ENCODE measurements at regions not wholly inside any gene's neighbourhood (a gene's known extent, or its start where the extent isn't known, plus 50 kb on each side); places are given as distances from the start of the nearest gene placed in this dataset.
A peak's percentile ranks its signal among the peaks of the same experiment; 100 is the strongest.

DNA sequence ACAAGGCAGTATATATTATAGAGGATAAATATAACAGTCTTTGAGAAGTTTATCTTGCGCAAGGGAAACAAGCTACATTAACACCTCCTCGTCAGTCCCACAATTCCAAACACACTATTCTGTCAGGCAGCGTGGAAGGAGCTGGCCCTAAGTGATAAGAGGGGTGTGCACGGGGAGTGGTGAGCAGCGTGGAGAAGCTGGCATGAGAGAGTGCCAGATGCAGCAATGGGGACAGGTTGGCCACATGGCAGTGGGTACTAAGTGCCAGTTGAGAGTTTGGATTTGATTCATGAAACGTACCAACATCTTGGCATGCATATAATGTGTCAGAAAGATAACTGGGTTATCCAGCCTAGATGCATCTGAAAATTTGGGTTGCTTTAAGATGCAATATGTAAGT lies 460.2 kb downstream of the ICE1 start:
- Histone ChIP-seq H3K4me3 (no peak overlapping the region), H3K4me1 (peaks cover 0 to 5% (median 0%) of the 10 kb centered on the region in 12 donors), H3K27me3 (peaks cover 0 to 10% (median 0%) of the 10 kb centered on the region in 9 donors), H3K9me3 (no peaks in the 10 kb centered on the region), H3K27ac (no peak overlapping the region), H3K36me3 (no peaks in the 10 kb centered on the region)
- peak in 1 of 4 donors; percentile 74 for ATAC-seq
- no peak for TF ChIP-seq POLR2A (IDR thresholded peaks at IDR 0.05)
- TF ChIP-seq, protein P1, sequence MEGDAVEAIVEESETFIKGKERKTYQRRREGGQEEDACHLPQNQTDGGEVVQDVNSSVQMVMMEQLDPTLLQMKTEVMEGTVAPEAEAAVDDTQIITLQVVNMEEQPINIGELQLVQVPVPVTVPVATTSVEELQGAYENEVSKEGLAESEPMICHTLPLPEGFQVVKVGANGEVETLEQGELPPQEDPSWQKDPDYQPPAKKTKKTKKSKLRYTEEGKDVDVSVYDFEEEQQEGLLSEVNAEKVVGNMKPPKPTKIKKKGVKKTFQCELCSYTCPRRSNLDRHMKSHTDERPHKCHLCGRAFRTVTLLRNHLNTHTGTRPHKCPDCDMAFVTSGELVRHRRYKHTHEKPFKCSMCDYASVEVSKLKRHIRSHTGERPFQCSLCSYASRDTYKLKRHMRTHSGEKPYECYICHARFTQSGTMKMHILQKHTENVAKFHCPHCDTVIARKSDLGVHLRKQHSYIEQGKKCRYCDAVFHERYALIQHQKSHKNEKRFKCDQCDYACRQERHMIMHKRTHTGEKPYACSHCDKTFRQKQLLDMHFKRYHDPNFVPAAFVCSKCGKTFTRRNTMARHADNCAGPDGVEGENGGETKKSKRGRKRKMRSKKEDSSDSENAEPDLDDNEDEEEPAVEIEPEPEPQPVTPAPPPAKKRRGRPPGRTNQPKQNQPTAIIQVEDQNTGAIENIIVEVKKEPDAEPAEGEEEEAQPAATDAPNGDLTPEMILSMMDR (IDR thresholded peaks at IDR 0.05) = no peak
- no peak for DNase-seq
- 30 to 44% (median 34%) methylated on average over 6 of the region's 6 CpGs for WGBS, 4 donors
- intact Hi-C loops (cut with DNase I) = loop anchor here in 7 of 10 donors (5.0 to 10.0 kb wide), 5 partner anchors 378 to 702 kb away; no protein-coding TSS in a partner anchor

- no peaks in the 10 kb centered on the region for H3K9me3 ChIP-seq
- ATAC-seq (peak in 2 of 4 donors; percentile 32 to 53), DNase-seq (peak in 1 of 5 donors; percentile 23)
- WGBS, 4 donors = 39 to 55% (median 47%) methylated on average over 5 of the region's 5 CpGs
- H3K27me3 ChIP-seq = peaks cover 0 to 5% (median 0%) of the 10 kb centered on the region in 9 donors
- TF ChIP-seq, protein P1 (IDR thresholded peaks at IDR 0.05) = peak in 5 of 12 donors; percentile 11 to 43 (median 17)
- TF ChIP-seq POLR2A (IDR thresholded peaks at IDR 0.05) = no peak
- no peaks in the 10 kb centered on the region for H3K36me3 ChIP-seq
- no peak overlapping the region for H3K4me3 ChIP-seq
- H3K4me1 ChIP-seq = no peaks in the 10 kb centered on the region
- intact Hi-C loops (cut with DNase I) = loop anchor here in 9 of 10 donors (2.0 to 10.0 kb wide), 6 partner anchors 376 to 704 kb away; no protein-coding TSS in a partner anchor
- no peak overlapping the region for H3K27ac ChIP-seq
Observed at GRCh38 chr5:5881294-5881693, 458.8 kb downstream of the ICE1 start.

DNA sequence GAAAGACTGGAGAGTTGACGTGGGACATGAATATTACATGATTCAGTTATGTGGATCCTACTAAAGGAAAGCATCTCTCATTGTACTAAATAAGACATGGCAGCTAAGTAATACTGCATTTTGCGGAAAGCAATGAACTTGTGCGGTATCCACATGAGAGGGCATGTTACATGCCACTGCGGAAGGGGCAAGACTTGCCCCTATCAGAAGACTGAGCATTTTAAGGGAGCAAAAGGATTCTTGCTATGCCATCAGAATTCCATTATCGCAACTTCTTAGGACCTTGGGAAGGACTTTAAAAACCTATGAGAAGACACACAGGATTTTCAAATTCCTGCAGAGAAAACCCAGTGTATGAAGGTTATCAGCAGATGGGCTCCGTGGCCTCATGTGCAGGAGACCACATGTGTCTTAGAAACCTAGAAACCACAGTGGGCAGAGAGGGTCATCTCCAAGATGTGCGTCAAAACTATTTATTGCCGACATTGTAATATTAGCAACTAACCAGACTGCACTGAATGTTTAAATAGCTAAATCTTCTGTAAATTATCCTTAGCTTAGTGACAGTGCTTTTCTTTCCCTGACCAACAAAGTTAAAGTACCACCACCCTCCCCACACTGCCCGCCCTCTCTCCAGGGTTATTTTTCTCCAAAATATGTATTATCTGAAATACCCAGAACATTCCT lies 457.7 kb downstream of the ICE1 start:
- DNase-seq = no peak
- intact Hi-C loops (cut with DNase I) = loop anchor here in 9 of 10 donors (2.0 to 10.0 kb wide), 6 partner anchors 375 to 705 kb away; no protein-coding TSS in a partner anchor
- H3K36me3 ChIP-seq = no peaks in the 10 kb centered on the region
- no peak for TF ChIP-seq POLR2A (IDR thresholded peaks at IDR 0.05)
- TF ChIP-seq, protein P1 (IDR thresholded peaks at IDR 0.05) = no peak
- no peaks in the 10 kb centered on the region for H3K4me1 ChIP-seq
- no peak for ATAC-seq
- no peak overlapping the region for H3K4me3 ChIP-seq
- no peaks in the 10 kb centered on the region for H3K9me3 ChIP-seq
- 89 to 93% (median 91%) methylated on average over 9 of the region's 9 CpGs for WGBS, 4 donors
- peaks cover 0 to 5% (median 0%) of the 10 kb centered on the region in 9 donors for H3K27me3 ChIP-seq
- H3K27ac ChIP-seq = no peak overlapping the region

DNA sequence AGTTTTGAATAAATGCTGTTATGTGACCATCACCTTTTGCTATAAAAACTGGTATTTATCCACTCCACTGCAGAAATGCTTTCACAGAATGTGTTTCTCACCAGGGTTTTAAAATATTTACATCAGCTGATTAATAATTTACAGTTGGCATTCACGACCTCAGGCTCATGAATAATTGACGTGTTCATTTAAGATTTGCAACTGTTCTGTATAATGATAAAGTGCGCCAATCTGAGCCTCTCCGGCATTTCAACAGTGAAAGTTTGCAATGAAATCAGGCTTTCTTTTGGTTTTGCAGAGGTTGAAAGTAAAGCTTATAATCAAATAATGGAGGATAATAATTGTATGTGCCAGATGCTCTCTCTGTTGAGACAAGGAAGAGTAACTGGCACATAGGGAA lies 434.9 kb downstream of the ICE1 start:
- Histone ChIP-seq H3K36me3 (no peaks in the 10 kb centered on the region), H3K27me3 (no peaks in the 10 kb centered on the region), H3K4me3 (no peak overlapping the region), H3K9me3 (no peaks in the 10 kb centered on the region), H3K4me1 (no peaks in the 10 kb centered on the region), H3K27ac (no peak overlapping the region)
- TF ChIP-seq, protein P1 (IDR thresholded peaks at IDR 0.05) = no peak
- TF ChIP-seq POLR2A (IDR thresholded peaks at IDR 0.05) = no peak
- intact Hi-C loops (cut with DNase I) = no loop called here
- DNase-seq (no peak), ATAC-seq (no peak)
- WGBS, 4 donors = 85 to 89% (median 86%) methylated on average over 4 of the region's 4 CpGs

All from heart left ventricle (tissue), 16 donors.